Stimulated activated CD4-positive, alpha-beta T cell treated with anti-CD3 and anti-CD28 coated beads, Interleukin-15, amount 100 ng/mL, for 48 hours (primary cell): ENCODE measurements at regions not wholly inside any gene's neighbourhood (a gene's known extent, or its start where the extent isn't known, plus 50 kb on each side); places are given as distances from the start of the nearest gene placed in this dataset.
"Not testable (repeated sequence)": the region's sequence is repeated elsewhere in the genome, so short reads cannot be mapped to it uniquely, and the experiment has no call there.

Experiments used
- DNase-seq, 2 donors: peaks; one replicate each; pipeline ENCODE4 v3.0.0-alpha.2; 2020; ENCODE audit warnings: low read depth in 2 of 2

DNA sequence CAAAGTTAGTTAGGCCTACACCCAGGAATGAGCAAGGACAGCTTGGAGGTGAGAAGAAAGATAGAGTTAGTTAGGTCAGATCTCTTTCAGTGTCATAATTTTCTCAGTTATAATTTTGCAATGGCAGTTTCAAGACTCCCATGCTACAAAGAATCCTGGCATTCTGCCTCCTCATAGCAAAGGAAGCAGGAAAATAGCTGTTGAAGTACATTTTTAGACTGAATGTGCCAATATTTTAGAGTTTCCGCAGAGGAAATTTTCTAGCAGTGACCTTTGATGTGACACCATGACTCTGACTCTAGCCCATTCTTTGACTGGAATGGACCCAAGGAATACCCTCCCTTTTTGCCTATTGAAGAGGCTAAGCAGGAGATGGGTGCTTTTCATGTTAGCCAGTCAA, 371.7 kb downstream of the PIK3C3 start:
- no peak for DNase-seq

DNA sequence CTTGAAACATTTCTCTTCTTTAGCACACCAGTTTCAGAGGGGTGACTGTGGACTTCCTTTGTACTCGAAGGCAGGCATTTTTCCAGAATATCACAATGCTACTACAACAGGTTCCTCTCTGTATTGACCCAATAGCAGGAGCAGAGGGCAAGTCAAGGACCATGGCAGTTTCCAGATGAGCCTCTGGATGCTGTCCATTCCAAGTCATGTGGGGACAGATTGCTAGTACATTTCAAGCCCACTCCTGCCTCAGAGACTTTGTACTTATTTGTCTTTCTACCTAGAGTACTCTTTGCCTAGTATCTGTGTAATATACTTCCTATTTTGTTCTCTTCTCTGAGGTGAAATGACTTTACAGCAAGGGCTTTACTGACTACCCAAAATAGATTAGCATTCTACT, 373.9 kb downstream of the PIK3C3 start:
- DNase-seq = no peak

GRCh38 chr18:42330296-42330695, 375.3 kb downstream of the PIK3C3 start:
- no peak for DNase-seq

- no peak for DNase-seq
Measured at GRCh38 chr18:42333558-42333957, 378.5 kb downstream of the PIK3C3 start.

DNA sequence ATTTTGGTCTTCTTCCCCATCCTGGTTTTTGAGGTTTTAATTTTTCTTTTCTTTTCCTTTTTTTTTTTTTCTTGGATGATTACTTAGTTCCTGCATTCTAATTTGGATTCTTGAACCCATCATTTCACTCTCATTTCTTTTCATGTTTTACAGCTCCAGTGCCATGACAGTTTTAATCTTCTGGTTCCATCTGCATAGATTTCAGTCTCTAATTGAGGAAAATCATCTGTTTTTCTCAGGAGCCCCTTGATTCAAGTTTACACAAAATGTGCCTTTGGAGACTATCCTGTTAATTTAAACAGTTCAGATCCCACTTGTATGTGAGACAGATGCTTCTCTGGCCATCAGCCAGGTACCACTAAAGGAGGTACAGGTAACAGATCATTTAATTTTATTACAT, 379.9 kb downstream of the PIK3C3 start:
- DNase-seq = no peak

DNA sequence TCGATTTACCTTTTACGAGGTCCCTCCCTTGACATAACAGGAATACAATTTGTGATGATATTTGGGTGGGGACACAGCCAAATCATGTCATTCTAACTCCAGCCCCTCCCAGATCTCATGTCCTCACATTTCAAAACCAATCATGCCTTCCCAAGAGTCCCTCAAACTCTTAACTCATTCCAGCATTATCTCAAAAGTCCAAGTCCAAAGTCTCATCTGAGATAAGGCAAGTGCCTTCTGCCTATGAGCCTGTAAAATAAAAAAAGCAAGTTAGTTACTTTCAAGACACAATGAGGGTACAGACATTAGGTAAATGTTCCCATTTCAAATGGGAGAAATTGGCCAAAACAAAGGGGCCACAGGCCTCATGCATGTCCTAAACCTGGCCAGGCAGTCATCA, 381.1 kb downstream of the PIK3C3 start:
- DNase-seq = no peak

- DNase-seq = not testable (repeated sequence)
Measured at GRCh38 chr18:42337337-42337736, 382.3 kb downstream of the PIK3C3 start.

DNA sequence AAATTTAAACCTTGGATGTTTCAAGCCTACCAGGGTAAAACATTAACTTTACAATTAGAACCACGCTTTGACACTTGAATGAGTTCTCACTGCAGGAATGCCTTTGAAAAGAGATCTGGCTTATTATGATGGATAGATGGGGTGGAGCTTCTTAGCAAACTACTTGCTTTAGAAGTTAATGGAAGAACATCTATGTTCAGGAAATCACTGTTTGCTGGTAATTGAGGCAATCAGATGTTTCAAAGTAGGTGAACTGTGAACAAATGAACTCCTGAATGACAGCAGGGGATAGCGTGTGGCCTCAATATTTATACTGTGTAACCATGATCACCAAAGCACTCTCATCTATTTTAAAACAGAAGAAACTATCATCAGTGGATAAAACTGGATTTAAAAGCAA, 383.6 kb downstream of the PIK3C3 start:
- no peak for DNase-seq

DNA sequence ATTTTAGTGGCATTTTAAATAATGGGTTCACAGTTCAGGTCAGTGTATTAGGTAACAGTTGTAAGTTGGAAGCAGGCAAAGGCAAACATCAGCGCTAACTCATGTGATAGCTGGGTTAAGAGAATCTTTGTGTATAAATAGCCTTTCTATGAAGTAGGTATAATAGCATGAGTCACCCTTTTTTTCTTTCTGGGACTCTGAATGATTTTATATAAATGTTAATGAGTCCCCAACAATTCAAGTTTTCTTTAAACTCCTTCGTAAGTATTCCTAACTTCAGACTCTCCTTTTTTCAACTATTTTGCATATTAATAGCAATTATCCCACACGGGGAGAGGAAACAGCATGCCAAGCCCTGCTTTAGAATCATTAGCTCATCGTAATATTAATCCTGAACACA, 384.3 kb downstream of the PIK3C3 start:
- DNase-seq = no peak

DNA sequence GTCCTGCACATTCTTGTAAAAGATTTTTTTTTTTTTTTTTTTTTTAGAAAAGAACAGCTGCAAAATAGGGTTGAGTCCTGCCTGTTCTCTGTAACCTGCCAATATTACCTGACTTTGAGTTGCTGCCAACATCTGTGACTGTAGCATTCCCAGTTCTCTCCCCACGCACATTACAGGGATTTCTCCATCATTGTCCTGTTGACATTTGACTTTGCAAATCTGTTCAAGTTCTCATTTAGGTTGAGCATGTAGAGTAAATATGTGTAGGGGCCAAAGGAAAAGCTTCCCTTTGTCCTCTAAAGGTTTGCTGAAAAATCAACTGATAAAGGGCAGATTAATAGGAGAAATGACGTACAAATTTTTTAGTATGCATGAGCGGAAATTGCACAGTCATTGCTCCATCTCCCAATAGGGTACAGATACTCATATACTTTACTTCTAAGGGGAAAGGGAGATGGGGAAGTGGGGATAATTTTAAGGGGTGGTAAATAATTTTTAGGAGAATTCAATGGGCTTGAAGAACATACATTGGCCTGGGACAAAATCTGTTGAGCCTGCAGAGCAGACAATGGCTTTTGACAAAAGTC, 385.5 kb downstream of the PIK3C3 start:
- no peak for DNase-seq

GRCh38 chr18:42341423-42341822, 386.4 kb downstream of the PIK3C3 start:
- DNase-seq = no peak

- DNase-seq = no peak
Measured at GRCh38 chr18:42348722-42349121, 393.7 kb downstream of the PIK3C3 start.

DNA sequence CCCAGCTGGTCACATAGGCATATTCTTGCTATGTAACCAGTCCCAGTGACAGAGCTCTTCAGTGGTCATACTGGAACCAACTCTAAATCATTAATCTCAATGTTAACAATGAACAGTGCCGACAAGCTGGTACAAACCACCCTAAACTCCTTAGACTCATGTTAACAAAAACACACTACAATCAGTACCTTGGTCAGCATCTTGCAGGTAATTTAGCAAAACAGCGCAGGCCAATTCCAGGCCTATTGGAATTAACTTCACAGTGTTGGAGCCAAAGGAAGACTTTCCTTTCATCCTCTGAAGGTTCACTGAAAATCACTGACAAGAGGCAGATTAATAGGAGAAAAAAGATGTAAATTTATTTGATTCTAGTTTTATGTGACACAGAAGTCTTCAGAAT, 396.4 kb downstream of the PIK3C3 start:
- DNase-seq = no peak

DNA sequence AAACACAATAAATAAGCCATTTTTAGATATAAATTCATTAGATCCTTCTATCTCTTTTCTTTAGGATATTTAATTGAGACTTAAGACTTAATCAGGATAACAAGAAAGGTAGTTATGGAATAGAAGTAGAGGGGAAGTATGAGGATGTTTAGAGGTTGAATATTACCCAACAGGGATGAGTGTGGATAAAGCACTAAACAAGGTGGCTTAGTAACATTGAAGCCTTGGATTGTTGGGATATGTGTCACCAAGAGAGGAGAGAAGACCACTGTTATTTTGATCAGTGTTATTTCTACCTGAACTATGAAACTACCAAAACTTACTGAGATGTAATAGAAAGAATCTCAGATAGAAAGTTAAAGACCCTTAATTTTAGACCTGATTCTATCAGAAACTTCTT, 405.7 kb downstream of the PIK3C3 start:
- DNase-seq = no peak

DNA sequence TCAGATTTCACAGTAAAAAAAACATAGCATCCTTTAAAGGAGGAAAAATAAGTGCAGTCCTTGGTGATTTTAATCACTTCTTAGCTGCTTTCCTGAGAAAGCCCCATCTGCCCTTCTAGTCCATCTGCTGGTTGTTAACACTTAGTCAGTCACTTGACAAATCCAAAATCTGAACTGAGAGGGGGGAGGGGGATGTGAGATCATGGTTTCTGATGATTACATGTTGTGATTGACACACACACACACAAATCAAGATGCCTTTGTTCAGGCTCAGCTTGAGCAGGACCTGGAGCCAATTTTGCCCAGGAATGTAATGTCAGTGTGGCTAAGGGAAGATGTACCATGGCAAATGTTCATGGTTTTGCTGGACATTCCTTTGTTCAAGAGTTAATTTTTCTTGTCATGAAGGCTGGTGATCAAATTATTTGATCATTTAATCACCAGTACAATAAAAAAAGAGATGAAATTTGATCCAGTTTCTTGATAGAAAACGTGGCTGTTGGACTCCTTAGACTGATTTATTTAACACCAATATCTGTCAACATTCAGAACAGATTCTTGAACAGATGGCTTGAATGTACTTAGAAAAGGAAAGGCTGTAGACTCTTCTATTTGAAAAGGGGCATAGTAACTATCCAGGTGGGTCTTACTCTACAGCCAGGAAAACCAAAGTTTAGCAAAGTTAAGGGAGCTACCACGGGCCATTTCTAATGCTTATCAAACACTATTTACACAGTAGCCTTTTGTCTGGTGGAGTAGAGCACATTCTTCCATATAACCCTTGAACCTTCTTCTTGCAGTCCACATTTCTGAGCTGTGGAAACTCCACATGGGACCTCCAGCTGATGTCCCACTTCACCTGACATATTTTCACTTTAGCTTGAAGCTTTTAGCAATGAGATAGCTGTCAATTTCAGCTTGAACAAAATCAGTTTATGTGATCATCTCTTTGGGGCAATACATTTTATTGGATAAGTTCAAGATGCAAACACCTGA, 408.7 kb downstream of the PIK3C3 start:
- DNase-seq = no peak

GRCh38 chr18:42364766-42365165, 409.7 kb downstream of the PIK3C3 start:
- DNase-seq = no peak

DNA sequence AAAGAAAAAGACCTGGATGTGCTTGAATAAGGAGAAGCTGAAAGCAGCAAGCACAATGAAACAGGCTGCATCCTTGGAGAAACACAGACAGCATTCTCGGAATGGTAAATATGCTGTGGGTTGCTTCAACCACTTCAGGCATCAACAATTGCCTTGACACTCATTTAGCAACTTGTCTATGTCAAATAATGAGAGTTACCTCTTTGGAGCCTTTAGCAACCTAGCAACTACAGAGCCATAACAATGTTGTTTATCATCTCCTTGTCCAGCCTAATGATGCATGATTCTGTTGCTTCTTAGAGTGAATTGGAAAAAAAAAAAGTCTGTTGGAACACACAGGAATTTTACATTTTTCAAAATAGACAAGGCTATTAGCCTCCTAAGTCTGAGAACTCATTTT, 410.6 kb downstream of the PIK3C3 start:
- DNase-seq = no peak

- no peak for DNase-seq
Measured at GRCh38 chr18:42373584-42373983, 418.6 kb downstream of the PIK3C3 start.

DNA sequence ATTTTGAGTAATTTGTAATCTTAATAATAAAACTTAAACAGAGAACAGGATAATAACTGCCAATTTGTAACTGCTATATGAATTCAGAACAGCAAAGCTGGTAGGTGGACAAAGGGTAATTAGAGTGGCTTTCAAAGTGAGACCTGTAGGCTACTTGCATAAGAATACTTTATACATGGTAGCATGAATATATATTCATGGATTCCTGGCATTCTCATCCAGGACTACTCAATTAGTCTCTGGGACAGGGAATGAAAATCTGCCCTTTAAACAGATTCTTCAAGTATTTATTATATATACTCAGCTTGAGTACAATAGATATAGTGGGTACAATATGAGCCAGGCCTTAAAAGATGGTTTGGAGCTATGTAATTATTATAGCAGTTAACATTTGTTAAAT, 419.9 kb downstream of the PIK3C3 start:
- DNase-seq = no peak

- DNase-seq = not testable (repeated sequence)
Measured at GRCh38 chr18:42378854-42379253, 423.8 kb downstream of the PIK3C3 start.

DNA sequence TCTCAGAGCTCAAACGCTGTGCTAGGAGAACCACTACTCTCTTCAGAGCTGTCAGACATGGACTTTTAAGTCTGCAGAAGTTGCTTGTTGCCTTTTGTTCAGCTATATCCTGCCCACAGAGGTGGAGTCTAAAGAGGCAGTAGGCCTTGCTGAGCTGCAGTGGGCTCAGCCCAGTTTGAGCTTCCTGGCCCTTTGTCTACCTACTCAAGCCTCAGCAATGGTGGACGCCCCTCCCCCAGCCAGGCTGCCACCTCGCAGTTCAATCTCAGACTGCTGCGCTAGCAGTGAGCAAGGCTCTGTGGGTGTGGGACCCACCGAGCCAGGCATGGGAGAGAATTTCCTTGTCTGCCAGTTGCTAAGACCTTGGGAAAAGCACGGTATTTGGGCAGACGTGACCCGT, 426.2 kb downstream of the PIK3C3 start:
- DNase-seq = not testable (repeated sequence)

DNA sequence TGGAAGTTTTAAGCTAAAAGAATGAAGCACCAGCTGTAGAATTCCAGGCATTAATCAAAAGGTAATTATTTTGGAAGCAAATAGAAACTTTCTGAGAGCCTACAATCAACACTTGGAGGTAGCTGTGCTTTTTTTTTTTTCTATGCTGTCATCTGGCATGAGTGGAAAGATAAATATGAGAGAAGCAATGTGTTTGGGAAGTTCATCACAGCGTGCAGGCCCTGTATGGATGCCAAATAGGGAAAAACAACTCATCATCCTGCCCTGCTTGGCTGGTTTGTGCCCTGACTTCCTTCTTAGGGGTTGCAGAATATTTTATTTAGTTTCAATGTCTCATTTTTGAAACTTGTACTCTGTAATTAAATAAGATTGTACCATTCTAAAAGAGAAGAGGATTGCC, 437.4 kb downstream of the PIK3C3 start:
- no peak for DNase-seq

GRCh38 chr18:42392926-42393325, 437.9 kb downstream of the PIK3C3 start:
- no peak for DNase-seq
